T-helper 22 cell (primary cell): ENCODE measurements at regions not wholly inside any gene's neighbourhood (a gene's known extent, or its start where the extent isn't known, plus 50 kb on each side); places are given as distances from the start of the nearest gene placed in this dataset.

Experiments
- DNase-seq: peaks from one replicate; pipeline ENCODE4 v3.0.0-alpha.2; 2020; ENCODE audit warnings: low read depth

- DNase-seq = no peak
These were observed 85.9 kb upstream of the USP47 start for GRCh38 chr11:11755871-11756270.

DNA sequence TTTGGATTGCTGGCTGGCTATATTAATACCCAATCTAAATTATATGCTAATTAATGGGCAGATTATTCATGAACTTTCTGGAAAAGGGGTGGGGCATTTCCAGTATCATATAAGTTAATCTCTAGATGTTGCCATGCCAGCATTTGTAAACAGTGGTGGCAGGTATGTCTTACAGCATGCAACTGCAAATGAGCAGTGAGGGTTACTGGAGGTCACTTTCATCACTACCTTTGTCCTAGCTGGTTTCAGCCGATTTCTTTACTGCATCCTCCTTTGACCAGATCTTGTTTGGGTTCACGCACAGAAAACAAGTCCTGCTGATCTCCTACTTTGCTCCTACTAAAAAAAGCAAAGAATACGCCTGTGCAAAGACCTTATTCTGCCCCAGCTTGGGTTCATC is 89.1 kb upstream of the USP47 start:
- no peak for DNase-seq

DNA sequence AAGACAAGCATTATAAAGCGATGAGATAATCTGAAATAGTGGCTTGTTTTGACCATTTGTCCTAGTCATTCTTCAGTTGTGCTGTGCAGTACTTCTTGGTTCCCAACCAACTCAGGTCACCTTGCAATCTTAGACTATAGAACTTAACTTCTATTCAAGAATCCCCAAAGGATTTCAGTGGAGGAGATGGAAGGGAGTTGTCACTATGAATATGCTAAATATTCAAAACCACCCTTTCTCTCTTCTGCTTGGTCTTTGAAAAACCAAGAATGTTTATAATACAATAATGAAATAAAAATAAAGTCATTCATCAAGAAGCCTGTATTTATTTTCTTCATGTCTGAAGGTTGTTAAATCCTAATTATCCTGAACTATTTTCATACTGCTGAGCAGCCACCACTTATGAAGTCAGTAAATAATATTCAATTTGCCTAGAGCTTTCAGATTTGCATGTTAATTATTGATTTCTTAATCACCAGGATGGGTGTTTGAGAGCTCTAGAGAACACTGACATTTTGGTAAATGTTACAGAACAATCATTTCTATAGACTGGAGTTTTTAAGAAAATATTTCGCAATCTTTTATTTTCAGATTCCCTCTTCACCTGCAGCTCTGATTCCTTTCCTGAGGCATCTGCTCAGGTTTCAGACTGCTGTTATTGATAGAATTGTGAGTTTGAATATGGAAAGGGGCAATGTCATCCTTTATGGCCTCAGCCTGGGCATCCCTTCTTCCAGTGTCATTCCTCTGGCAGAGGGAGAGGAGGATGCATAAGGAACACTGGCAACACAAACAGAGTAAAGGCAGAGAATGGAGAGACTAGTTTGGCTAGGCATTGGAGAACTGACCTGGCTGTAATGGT is 91.5 kb upstream of the USP47 start:
- DNase-seq = no peak

DNA sequence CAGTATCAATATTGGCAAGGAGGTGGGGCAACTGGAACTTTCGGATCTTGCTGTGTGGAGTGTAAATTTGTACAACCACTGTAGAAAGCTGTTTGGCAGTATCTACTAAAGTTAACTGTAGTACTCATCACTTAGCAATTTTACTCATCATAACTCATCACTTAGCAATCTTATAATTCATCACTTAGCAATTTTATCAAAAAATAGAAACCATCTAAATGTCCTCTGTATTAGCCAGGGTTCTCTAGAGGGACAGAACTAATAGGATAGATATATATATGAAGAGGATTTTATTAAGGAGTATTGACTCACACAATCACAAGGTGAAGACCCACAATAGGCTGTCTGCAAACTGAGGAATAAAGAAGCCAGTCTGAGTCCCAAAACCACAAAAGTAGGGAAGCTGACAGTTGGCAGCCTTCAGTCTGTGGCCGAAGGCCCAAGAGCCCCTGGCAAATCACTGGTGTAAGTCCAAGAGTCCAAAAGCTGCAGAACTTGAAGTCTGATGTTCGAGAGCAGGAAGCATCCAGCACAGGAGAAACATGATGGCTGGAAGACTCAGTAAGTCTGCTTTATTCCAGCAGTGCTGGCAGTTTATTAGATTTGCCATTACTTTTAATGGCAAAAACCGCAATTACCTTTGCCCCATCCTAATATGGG is 92.9 kb upstream of the USP47 start:
- DNase-seq = no peak

- DNase-seq = no peak
These were observed 94.2 kb upstream of the USP47 start for GRCh38 chr11:11747570-11747969.

DNA sequence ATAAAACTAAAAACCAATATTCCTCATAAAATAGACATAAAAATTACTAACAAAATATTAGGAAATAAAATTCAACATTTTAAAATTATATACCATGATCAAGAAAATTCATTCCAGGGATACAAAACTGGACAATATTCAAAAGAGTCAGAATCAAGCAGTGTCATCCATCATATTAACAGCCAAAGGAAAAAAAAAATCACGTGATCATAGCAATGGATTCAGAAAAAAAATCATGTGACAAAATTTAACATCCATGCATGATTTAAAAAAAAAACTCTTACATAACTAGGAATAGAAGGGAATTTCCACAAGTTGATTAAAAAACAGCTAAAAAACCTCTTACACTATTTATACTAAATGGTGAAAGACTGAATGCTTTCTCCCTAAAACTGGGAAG is 95.3 kb upstream of the USP47 start:
- no peak for DNase-seq

DNA sequence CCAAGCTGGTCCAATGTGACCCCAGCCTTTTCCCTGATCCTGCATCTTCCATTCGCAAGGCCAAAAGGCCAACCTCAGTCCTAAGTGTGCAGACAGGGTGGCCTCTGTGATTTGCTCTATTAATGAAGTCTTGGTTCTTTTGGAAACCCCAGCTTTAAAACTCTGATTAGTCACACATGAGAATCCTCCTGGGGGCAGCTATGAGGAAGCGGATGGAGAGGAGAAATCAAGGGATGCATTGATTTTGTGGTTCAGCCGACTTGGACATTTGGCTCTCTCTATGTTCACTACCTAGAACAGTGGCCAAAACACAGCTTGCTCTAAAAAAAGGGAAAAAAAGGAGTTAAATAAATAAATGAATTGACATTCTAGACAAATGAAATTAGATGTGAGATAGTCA is 98.6 kb upstream of the USP47 start:
- no peak for DNase-seq

DNA sequence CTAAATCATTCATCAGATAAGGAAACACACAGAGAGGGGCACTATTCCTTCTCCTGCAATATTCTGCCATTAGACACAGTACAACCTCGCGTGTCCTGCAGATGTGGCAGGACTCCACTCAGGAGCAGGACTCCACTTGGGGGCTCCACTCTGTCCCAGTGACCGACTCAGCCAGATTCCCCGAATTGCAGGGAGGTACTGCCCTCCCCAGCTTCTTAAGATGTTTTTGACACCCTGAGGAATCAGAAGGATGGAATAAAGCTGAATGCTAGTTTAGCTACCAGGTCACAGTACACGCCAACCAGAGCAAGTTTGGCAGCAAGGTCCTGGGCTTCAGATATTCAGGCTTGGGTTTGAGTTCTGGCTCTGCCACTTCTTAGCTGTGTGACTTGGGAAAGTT is 99.3 kb upstream of the USP47 start:
- no peak for DNase-seq

GRCh38 chr11:11740836-11741235 is 100.9 kb upstream of the USP47 start:
- DNase-seq = no peak

- no peak for DNase-seq
These were observed 101.6 kb upstream of the USP47 start for GRCh38 chr11:11740073-11740702.

GRCh38 chr11:11738370-11738769 is 103.4 kb upstream of the USP47 start:
- DNase-seq = no peak

DNA sequence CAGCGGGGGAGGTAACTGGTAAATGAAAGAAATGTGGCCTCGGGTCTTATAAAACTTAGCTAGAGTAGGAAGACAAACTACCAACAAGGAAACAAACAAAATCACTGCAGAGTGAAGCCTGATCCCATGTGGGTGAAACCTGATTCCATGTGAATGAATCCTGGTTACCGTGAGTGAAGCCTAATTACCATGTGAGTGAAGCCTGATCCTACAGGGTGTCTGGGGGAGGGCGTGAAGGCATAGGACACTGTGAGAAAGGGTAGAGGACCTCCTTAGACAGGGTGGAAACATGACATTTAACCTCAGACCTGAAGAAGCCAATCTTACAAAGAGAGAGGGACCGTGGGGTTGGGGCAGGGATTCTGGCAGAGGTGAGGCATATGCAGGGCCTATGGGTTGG is 106.2 kb upstream of the USP47 start:
- no peak for DNase-seq

- no peak for DNase-seq
These were observed 108.5 kb upstream of the USP47 start for GRCh38 chr11:11733246-11733747.

- DNase-seq = no peak
These were observed 109.7 kb upstream of the USP47 start for GRCh38 chr11:11732116-11732515.

- DNase-seq = no peak
These were observed 109.7 kb upstream of the GALNT18 start for GRCh38 chr11:11731311-11732083.

DNA sequence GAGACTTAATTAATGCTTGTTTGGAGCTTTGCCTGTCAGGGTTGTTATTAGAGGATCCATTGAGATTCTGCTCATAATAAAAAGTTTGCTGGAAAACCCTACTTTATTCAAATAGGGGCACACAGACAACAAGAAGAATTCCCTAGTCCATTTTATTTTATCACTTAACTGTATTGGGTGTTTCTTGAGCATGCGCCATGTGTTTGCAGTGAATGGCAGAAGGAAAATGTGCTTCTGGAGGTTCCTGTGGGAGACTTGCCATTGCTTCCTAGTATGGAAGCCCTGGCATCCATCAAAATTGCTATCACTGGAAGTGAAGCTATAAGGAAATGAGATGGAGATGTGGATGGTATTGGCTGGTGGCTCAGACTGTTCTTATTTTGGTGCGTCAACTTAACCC is 106.6 kb upstream of the GALNT18 start:
- DNase-seq = no peak

GRCh38 chr11:11725438-11725837 is 103.6 kb upstream of the GALNT18 start:
- DNase-seq = no peak

GRCh38 chr11:11724994-11725393 is 103.2 kb upstream of the GALNT18 start:
- DNase-seq = no peak

GRCh38 chr11:11722861-11723260 is 101.1 kb upstream of the GALNT18 start:
- no peak for DNase-seq

GRCh38 chr11:11722246-11722645 is 100.4 kb upstream of the GALNT18 start:
- no peak for DNase-seq

DNA sequence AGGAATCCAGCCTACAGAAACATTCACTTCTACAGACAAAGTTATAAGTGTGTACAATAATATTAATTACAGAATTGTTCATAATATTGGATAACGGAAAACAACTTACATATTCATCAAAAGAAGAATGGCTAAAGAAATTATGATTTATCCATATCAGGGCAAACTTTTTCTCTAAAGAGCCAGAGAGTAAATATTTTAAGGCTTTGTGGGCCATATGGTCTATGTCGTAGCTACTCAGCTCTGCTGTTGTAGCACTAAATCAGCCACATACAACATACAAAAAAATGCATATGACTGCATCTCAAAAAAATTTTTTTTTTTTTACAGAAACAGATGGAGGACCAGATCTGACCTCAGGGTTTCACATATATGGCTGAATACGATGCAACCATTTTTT is 96.7 kb upstream of the GALNT18 start:
- no peak for DNase-seq

DNA sequence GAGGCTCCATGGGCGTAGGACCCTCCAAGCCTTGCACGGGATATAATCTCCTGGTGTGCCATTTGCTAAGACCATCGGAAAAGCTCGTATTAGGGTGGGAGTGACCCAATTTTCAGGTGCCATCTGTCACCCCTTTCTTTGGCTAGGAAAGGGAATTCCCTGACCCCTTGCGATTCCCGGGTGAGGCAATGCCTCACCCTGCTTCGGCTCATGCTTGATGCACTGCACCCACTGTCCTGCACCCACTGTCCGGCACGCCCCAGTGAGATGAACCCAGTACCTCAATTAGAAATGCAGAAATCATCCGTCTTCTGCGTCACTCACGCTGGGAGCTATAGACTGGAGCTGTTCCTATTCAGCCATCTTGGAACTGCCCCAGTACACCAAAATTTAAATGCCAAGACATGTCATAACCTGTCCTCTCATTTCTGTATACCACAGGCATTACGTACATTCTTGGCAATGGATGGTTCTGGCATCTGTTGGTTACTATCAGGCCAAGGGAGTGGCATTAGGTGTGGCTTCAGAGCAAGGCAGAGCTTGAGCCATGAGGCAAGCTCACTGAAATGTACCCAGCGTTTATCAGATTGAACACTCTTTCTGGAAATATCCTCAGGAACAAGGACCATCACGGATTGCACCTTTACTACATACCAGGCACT is 95.4 kb upstream of the GALNT18 start:
- no peak for DNase-seq
